ENCODE measurements at regions not wholly inside any gene's neighbourhood (a gene's known extent, or its start where the extent isn't known, plus 50 kb on each side); places are given as distances from the start of the nearest gene placed in this dataset.

GRCh38 chr6:7033202-7033601 lies 74.6 kb upstream of the RREB1 start:
- intact Hi-C loops (cut with DNase I; ENCODE audit: low total_unique reads): no loop called here
- Histone ChIP-seq H3K27me3 (no peaks in the 10 kb centered on the region), H3K4me1 (no peaks in the 10 kb centered on the region), H3K4me3 (no peak overlapping the region), H3K9me3 (no peaks in the 10 kb centered on the region), H3K27ac (no peak overlapping the region), H3K36me3 (no peaks in the 10 kb centered on the region)
- no peak for DNase-seq
- TF ChIP-seq CTCF (IDR thresholded peaks at IDR 0.05): no peak
- TF ChIP-seq POLR2A (IDR thresholded peaks at IDR 0.05): no peak

- no peak for TF ChIP-seq POLR2A (IDR thresholded peaks at IDR 0.05)
- no peaks in the 10 kb centered on the region for H3K36me3 ChIP-seq
- H3K27me3 ChIP-seq: no peaks in the 10 kb centered on the region
- H3K27ac ChIP-seq: no peak overlapping the region
- no peaks in the 10 kb centered on the region for H3K4me1 ChIP-seq
- H3K9me3 ChIP-seq: no peaks in the 10 kb centered on the region
- no peak for DNase-seq
- no peak overlapping the region for H3K4me3 ChIP-seq
- intact Hi-C loops (cut with DNase I; ENCODE audit: low total_unique reads): no loop called here
These were observed 73.7 kb upstream of the RREB1 start for GRCh38 chr6:7034055-7034454.

- Histone ChIP-seq H3K27ac (no peak overlapping the region), H3K36me3 (no peaks in the 10 kb centered on the region), H3K27me3 (no peaks in the 10 kb centered on the region), H3K4me1 (no peaks in the 10 kb centered on the region), H3K9me3 (no peaks in the 10 kb centered on the region), H3K4me3 (no peak overlapping the region)
- DNase-seq: no peak
- intact Hi-C loops (cut with DNase I; ENCODE audit: low total_unique reads): no loop called here
- TF ChIP-seq CTCF (IDR thresholded peaks at IDR 0.05): no peak
- TF ChIP-seq POLR2A (IDR thresholded peaks at IDR 0.05): no peak
These were observed 71.9 kb upstream of the RREB1 start for GRCh38 chr6:7035837-7036249.

- Histone ChIP-seq H3K4me3 (no peak overlapping the region), H3K27ac (no peak overlapping the region), H3K27me3 (no peaks in the 10 kb centered on the region), H3K4me1 (no peaks in the 10 kb centered on the region), H3K36me3 (no peaks in the 10 kb centered on the region), H3K9me3 (no peaks in the 10 kb centered on the region)
- TF ChIP-seq CTCF (IDR thresholded peaks at IDR 0.05) (no peak), POLR2A (IDR thresholded peaks at IDR 0.05) (no peak)
- intact Hi-C loops (cut with DNase I; ENCODE audit: low total_unique reads): no loop called here
- no peak for DNase-seq
These were observed 66.2 kb upstream of the RREB1 start for GRCh38 chr6:7041511-7042026.

GRCh38 chr6:7042056-7042653 lies 65.6 kb upstream of the RREB1 start:
- H3K4me1 ChIP-seq: no peaks in the 10 kb centered on the region
- intact Hi-C loops (cut with DNase I; ENCODE audit: low total_unique reads): no loop called here
- no peak for DNase-seq
- no peaks in the 10 kb centered on the region for H3K9me3 ChIP-seq
- no peak overlapping the region for H3K27ac ChIP-seq
- no peak for TF ChIP-seq POLR2A (IDR thresholded peaks at IDR 0.05)
- no peak for TF ChIP-seq CTCF (IDR thresholded peaks at IDR 0.05)
- H3K27me3 ChIP-seq: no peaks in the 10 kb centered on the region
- H3K4me3 ChIP-seq: no peak overlapping the region
- H3K36me3 ChIP-seq: no peaks in the 10 kb centered on the region

Measured in uterus (tissue), 3 donors.